ENCODE measurements at regions not wholly inside any gene's neighbourhood (a gene's known extent, or its start where the extent isn't known, plus 50 kb on each side); places are given as distances from the start of the nearest gene placed in this dataset.

- TF ChIP-seq CTCF (IDR thresholded peaks at IDR 0.05) (no peak), POLR2A (IDR thresholded peaks at IDR 0.05) (no peak), EP300 (IDR thresholded peaks at IDR 0.05) (no peak), POLR2AphosphoS5 (IDR thresholded peaks at IDR 0.05) (no peak)
These were observed 203.5 kb upstream of the N4BP1 start for GRCh38 chr16:48813485-48813884.
